Breast epithelium (tissue), 4 donors: ENCODE measurements at regions not wholly inside any gene's neighbourhood (a gene's known extent, or its start where the extent isn't known, plus 50 kb on each side); places are given as distances from the start of the nearest gene placed in this dataset.

Experiments
- DNase-seq, 2 donors: peaks; one replicate each; pipeline ENCODE4 v3.0.0-alpha.2; 2019; ENCODE audit warnings: low spot score in 2 of 2
- H3K27ac ChIP-seq, 2 donors: fragments of 200-600 bp; sonication (generic) in 1 of 2; one replicate each; pipeline ENCODE4 v1.5.1; 2016 to 2019; ENCODE audit warnings: mild to moderate bottlenecking in 1 of 2
- H3K27me3 ChIP-seq, 2 donors: fragments of 200-600 bp; sonication (generic) in 1 of 2; one replicate each; pipeline versions ENCODE4 v1.5.1 to v1.6.0; 2017 to 2019; ENCODE audit warnings: control low read depth in 1 of 2, mild to moderate bottlenecking in 1 of 2
- H3K36me3 ChIP-seq: fragments of 200-600 bp; one replicate; pipeline ENCODE4 v1.5.1; 2019
- H3K4me1 ChIP-seq, 2 donors: fragments of 200-600 bp; sonication (generic); one replicate each; pipeline ENCODE4 v1.5.1; 2016 to 2019; ENCODE audit warnings: control low read depth in 1 of 2
- H3K4me3 ChIP-seq, 3 donors: fragments of 200-600 bp; sonication (generic); 1 replicate in 2 of 3; 2 replicates in 1 of 3; pipeline ENCODE4 v1.5.1; 2016 to 2019; ENCODE audit warnings: mild to moderate bottlenecking in 3 of 3, moderate library complexity in 2 of 3
- H3K9me3 ChIP-seq, 2 donors: fragments of 200-600 bp; sonication (generic) in 1 of 2; one replicate each; pipeline ENCODE4 v1.5.1; 2016 to 2019; ENCODE audit warnings: control low read depth in 1 of 2
- POLR2A ChIP-seq: fragments of 450-650 bp; IDR thresholded peaks from one replicate; pipeline ENCODE4 v1.6.1; 2016; ENCODE audit warnings: antibody characterized with exemption, mild to moderate bottlenecking, moderate library complexity
- POLR2AphosphoS5 ChIP-seq, 3 donors: sonication (generic); formaldehyde crosslinking; IDR thresholded peaks; one replicate each; pipeline ENCODE4 v1.6.1; 2017; ENCODE audit warnings: antibody characterized with exemption in 3 of 3
- intact Hi-C: fragments of 100-400 bp; cut with DNase I; formaldehyde crosslinking; loops from one replicate; pipeline ENCODE4 v1.15.1; 2023; ENCODE audit warnings: low total_unique reads
- TF ChIP-seq, protein P1 (sequence below), 3 donors: fragments of 450-650 bp; IDR thresholded peaks; one replicate each; pipeline ENCODE4 v1.5.1; 2016 to 2017; ENCODE audit warnings: antibody characterized with exemption in 3 of 3, mild to moderate bottlenecking in 3 of 3, moderate library complexity in 3 of 3

DNA sequence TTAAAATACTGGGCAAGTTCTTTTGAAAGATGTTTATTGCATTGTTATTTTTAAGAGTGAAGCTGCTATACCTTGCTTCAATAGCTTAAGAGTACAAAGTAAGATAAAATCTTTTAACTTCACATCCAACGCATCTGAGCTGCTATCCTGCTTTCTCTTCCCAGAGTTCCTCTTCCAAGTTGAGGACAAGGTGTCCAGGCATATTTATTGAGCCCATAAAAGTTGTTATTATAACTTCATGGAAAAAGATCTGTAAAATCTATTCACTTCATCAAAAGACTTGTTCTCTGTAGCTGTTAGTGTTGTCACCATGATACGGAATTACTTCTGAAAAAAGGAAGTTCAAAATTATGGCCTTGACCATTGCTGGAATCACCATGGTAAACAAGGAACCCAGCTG is 306.2 kb upstream of the ELAVL2 start:
- no peak for TF ChIP-seq POLR2A
- TF ChIP-seq POLR2AphosphoS5 (IDR thresholded peaks at IDR 0.05), result no peak
- TF ChIP-seq, protein P1, sequence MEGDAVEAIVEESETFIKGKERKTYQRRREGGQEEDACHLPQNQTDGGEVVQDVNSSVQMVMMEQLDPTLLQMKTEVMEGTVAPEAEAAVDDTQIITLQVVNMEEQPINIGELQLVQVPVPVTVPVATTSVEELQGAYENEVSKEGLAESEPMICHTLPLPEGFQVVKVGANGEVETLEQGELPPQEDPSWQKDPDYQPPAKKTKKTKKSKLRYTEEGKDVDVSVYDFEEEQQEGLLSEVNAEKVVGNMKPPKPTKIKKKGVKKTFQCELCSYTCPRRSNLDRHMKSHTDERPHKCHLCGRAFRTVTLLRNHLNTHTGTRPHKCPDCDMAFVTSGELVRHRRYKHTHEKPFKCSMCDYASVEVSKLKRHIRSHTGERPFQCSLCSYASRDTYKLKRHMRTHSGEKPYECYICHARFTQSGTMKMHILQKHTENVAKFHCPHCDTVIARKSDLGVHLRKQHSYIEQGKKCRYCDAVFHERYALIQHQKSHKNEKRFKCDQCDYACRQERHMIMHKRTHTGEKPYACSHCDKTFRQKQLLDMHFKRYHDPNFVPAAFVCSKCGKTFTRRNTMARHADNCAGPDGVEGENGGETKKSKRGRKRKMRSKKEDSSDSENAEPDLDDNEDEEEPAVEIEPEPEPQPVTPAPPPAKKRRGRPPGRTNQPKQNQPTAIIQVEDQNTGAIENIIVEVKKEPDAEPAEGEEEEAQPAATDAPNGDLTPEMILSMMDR (IDR thresholded peaks at IDR 0.05), result no peak
- peaks cover 6 to 12% of the 10 kb centered on the region in 2 donors for H3K9me3 ChIP-seq
- intact Hi-C loops, result no loop called here
- no peaks in the 10 kb centered on the region for H3K36me3 ChIP-seq
- H3K27ac ChIP-seq, result no peak overlapping the region
- H3K4me3 ChIP-seq, result no peak overlapping the region
- H3K4me1 ChIP-seq, result no peaks in the 10 kb centered on the region
- DNase-seq, result no peak
- H3K27me3 ChIP-seq, result no peaks in the 10 kb centered on the region

DNA sequence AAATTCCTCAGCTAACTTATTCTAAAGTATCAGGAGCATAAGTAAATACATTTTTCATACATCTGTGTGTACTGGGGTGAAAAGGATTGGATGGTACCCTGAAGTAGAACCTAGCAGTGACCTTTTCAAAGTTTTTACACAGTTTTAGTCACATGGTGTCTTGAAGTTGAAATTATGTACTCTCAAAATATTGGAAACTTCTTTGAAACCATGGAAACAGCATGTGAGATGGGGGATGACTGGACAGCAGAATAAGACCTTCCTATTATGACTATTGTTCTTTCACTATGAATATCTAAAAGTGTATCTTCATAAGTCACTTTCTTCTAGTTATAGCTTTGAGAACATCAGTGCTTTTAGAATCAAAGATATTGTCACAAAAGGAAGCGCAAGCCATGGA is 301.5 kb upstream of the ELAVL2 start:
- intact Hi-C loops, result no loop called here
- TF ChIP-seq, protein P1 (IDR thresholded peaks at IDR 0.05), result no peak
- TF ChIP-seq POLR2A (no peak), POLR2AphosphoS5 (IDR thresholded peaks at IDR 0.05) (no peak)
- H3K36me3 ChIP-seq, result no peaks in the 10 kb centered on the region
- no peak for DNase-seq
- H3K4me1 ChIP-seq, result no peaks in the 10 kb centered on the region
- H3K27me3 ChIP-seq, result no peaks in the 10 kb centered on the region
- H3K4me3 ChIP-seq, result no peak overlapping the region
- H3K9me3 ChIP-seq, result no peaks in the 10 kb centered on the region
- H3K27ac ChIP-seq, result no peak overlapping the region

DNA sequence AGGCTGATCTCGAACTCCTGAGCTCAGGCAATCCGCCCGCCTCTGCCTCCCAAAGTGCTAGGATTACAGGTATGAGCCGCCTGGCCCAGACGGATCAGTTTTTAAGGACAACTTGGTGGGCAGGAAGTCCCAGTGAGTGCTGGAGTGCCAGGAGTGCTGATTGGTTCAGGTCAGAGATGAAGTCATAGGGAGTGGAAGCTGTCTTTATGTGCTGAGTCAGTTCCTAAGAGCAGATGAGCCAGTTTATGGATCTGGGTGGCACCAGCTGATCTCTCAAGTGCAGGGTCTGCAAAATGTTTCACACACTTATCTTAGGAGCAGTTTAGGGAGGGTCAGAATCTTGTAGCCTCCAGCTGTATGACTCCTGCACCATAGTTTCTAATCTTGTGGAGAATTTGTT is 292.1 kb upstream of the ELAVL2 start:
- TF ChIP-seq POLR2AphosphoS5 (IDR thresholded peaks at IDR 0.05) (no peak), POLR2A (no peak)
- TF ChIP-seq, protein P1 (IDR thresholded peaks at IDR 0.05), result no peak
- Histone ChIP-seq H3K27me3 (no peaks in the 10 kb centered on the region), H3K9me3 (no peaks in the 10 kb centered on the region), H3K27ac (no peak overlapping the region), H3K4me3 (no peak overlapping the region), H3K36me3 (no peaks in the 10 kb centered on the region), H3K4me1 (no peaks in the 10 kb centered on the region)
- DNase-seq, result no peak
- intact Hi-C loops, result no loop called here

GRCh38 chr9:24096756-24097155 is 270.7 kb upstream of the ELAVL2 start:
- TF ChIP-seq, protein P1 (IDR thresholded peaks at IDR 0.05), result no peak
- TF ChIP-seq POLR2AphosphoS5 (IDR thresholded peaks at IDR 0.05) (no peak), POLR2A (no peak)
- no peak overlapping the region for H3K27ac ChIP-seq
- no peaks in the 10 kb centered on the region for H3K27me3 ChIP-seq
- no peaks in the 10 kb centered on the region for H3K4me1 ChIP-seq
- no peaks in the 10 kb centered on the region for H3K36me3 ChIP-seq
- H3K4me3 ChIP-seq, result no peak overlapping the region
- H3K9me3 ChIP-seq, result no peaks in the 10 kb centered on the region
- no peak for DNase-seq
- intact Hi-C loops, result no loop called here

DNA sequence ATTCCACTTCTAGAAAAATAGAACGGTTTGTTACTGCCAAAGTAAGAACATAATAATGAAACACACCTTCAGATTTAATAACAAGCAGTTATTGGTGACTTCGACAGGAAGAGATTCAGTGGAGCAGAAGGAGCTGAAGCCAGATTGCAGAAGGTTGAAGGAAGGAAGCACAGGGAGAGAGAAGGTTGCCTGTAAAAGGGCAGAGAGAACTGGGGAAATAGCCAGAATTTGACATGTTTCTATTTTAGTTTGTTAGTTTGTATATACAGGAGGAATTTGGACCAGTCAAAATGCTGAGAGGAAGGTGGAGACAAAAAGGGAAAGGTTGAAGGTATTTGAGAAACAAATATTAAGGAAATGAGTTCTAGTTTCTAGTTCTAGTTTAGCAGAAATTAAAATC is 269.2 kb upstream of the ELAVL2 start:
- H3K4me3 ChIP-seq, result no peak overlapping the region
- TF ChIP-seq POLR2AphosphoS5 (IDR thresholded peaks at IDR 0.05) (no peak), POLR2A (no peak)
- TF ChIP-seq, protein P1 (IDR thresholded peaks at IDR 0.05), result no peak

More for the DNA sequence above, 269.2 kb upstream of the ELAVL2 start:
- Histone ChIP-seq H3K27me3 (no peaks in the 10 kb centered on the region), H3K27ac (no peak overlapping the region), H3K4me1 (no peaks in the 10 kb centered on the region), H3K36me3 (no peaks in the 10 kb centered on the region), H3K9me3 (no peaks in the 10 kb centered on the region)
- no peak for DNase-seq
- intact Hi-C loops, result no loop called here
